ENCODE measurements at regions not wholly inside any gene's neighbourhood (a gene's known extent, or its start where the extent isn't known, plus 50 kb on each side); places are given as distances from the start of the nearest gene placed in this dataset.
"Not testable (repeated sequence)": the region's sequence is repeated elsewhere in the genome, so short reads cannot be mapped to it uniquely, and the experiment has no call there.

GRCh38 chr13:63274772-63275171, 1859.1 kb upstream of the PCDH20 start:
- no peak overlapping the region for H3K27ac Mint-ChIP-seq (ENCODE audit: unreplicated experiment)
- no peak for TF ChIP-seq CTCF (IDR thresholded peaks at IDR 0.05)
- no peaks in the 10 kb centered on the region for H3K27me3 Mint-ChIP-seq (ENCODE audit: unreplicated experiment)
- H3K36me3 Mint-ChIP-seq (ENCODE audit: unreplicated experiment), result peaks cover 3% of the 10 kb centered on the region
- no peak for DNase-seq (ENCODE audit: extremely low spot score, unreplicated experiment)
- no peak overlapping the region for H3K4me3 Mint-ChIP-seq (ENCODE audit: unreplicated experiment)
- H3K4me1 Mint-ChIP-seq (ENCODE audit: unreplicated experiment), result no peaks in the 10 kb centered on the region
- peaks cover 32% of the 10 kb centered on the region for H3K9me3 Mint-ChIP-seq (ENCODE audit: unreplicated experiment)

GRCh38 chr13:63249411-63250187, 1834.0 kb upstream of the PCDH20 start:
- no peaks in the 10 kb centered on the region for H3K4me1 Mint-ChIP-seq (ENCODE audit: unreplicated experiment)

DNA sequence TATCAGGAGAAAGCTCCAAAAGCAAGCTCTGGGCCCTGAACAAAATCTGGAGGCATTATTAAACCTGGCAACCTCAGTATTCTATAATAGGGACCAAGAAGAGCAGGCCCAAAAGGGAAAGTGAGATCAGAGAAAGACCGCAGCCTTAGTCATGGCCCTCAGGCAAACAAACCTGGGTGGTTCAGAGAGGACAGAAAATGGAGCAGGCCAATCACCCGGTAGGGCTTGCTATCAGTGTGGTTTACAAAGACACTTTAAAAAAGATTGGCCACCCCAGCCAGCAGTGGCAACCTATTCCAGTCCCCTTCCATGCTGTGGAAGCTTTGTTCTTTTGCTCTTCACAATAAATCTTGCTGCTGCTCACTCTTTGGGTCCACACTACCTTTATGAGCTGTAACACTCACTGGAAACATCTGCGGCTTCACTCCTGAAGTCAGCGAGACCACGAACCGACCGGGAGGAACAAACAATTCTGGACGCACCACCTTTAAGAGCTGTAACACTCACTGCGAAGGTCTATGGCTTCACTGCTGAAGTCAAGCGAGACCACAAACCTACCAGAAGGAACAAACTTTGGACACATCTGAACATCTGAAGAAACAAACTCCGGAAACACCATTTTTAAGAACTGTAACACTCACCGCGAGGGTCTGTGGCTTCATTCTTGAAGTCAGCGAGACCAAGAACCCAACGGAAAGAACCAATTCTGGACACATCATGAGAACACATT, 1821.2 kb upstream of the PCDH20 start:
- H3K36me3 Mint-ChIP-seq (ENCODE audit: unreplicated experiment); H3K27ac Mint-ChIP-seq (ENCODE audit: unreplicated experiment); DNase-seq (ENCODE audit: extremely low spot score, unreplicated experiment); H3K27me3 Mint-ChIP-seq (ENCODE audit: unreplicated experiment); H3K9me3 Mint-ChIP-seq (ENCODE audit: unreplicated experiment); H3K4me1 Mint-ChIP-seq (ENCODE audit: unreplicated experiment); H3K4me3 Mint-ChIP-seq (ENCODE audit: unreplicated experiment): not testable (repeated sequence)

More at GRCh38 chr13:63249411-63250187, 1834.0 kb upstream of the PCDH20 start:
- no peaks in the 10 kb centered on the region for H3K27me3 Mint-ChIP-seq (ENCODE audit: unreplicated experiment)
- H3K36me3 Mint-ChIP-seq (ENCODE audit: unreplicated experiment), result no peaks in the 10 kb centered on the region
- no peak overlapping the region for H3K4me3 Mint-ChIP-seq (ENCODE audit: unreplicated experiment)
- DNase-seq (ENCODE audit: extremely low spot score, unreplicated experiment), result no peak
- TF ChIP-seq CTCF (IDR thresholded peaks at IDR 0.05), result no peak
- H3K27ac Mint-ChIP-seq (ENCODE audit: unreplicated experiment), result no peak overlapping the region
- no peaks in the 10 kb centered on the region for H3K9me3 Mint-ChIP-seq (ENCODE audit: unreplicated experiment)

- not testable (repeated sequence) for H3K27me3 Mint-ChIP-seq (ENCODE audit: unreplicated experiment); H3K9me3 Mint-ChIP-seq (ENCODE audit: unreplicated experiment); H3K4me1 Mint-ChIP-seq (ENCODE audit: unreplicated experiment); DNase-seq (ENCODE audit: extremely low spot score, unreplicated experiment); H3K4me3 Mint-ChIP-seq (ENCODE audit: unreplicated experiment); H3K36me3 Mint-ChIP-seq (ENCODE audit: unreplicated experiment); H3K27ac Mint-ChIP-seq (ENCODE audit: unreplicated experiment)
Measured at GRCh38 chr13:63218596-63218995, 1802.9 kb upstream of the PCDH20 start.

DNA sequence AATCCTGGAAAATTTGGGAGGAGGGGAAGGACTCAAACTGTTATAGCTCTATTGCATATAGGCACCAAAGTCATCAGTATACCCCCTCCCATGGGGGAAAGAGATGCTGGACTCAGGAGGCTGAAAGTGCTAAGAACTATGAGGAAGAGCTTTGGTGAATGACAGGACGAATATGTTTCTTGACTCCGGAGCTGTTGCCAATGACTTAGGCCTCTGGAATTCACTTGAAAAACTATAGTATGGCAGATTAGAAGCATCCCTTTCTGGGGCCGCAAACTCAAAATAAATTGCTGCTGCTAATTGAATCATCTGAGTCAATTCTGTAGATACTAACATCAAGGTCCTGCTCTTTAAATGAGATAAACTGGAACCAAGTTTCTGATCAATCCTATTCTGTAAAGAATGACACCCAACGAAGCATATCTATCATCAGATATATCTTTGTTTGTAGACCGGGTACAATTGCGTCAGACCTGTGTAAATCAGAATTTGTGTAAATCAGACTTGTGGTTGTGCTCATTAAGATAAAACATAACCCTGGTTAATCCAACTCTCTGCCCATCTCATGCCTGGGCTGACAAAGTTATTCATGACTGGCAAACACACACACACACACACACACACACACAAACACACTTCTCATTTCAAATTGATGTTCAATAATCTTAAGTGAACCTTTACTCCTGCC, 1793.8 kb upstream of the PCDH20 start:
- Mint-ChIP-seq H3K4me1 (ENCODE audit: unreplicated experiment) (peaks cover 41% of the 10 kb centered on the region), H3K27ac (ENCODE audit: unreplicated experiment) (no peak overlapping the region), H3K27me3 (ENCODE audit: unreplicated experiment) (no peaks in the 10 kb centered on the region), H3K4me3 (ENCODE audit: unreplicated experiment) (no peak overlapping the region), H3K9me3 (ENCODE audit: unreplicated experiment) (no peaks in the 10 kb centered on the region), H3K36me3 (ENCODE audit: unreplicated experiment) (no peaks in the 10 kb centered on the region)
- no peak for TF ChIP-seq CTCF (IDR thresholded peaks at IDR 0.05)
- no peak for DNase-seq (ENCODE audit: extremely low spot score, unreplicated experiment)

DNA sequence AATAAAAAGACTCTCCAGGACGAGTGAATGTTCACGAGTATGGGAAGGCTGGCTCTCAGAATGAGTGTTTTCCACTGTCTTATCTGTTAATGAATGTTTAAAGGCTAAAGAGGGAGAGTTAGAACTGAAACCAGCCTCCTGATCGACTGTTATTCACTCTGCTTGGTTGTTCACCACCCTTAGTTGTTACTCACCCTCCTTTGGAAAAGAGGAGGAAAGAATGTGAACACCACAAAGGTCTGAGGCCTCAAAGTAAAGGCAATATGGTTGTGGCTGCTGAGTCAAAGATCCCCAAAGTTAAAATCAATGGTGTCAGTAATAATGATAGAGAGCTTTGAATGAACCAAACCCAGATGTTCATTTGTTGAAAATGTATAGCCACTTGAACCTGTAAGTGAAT, 1793.2 kb upstream of the PCDH20 start:
- Mint-ChIP-seq H3K36me3 (ENCODE audit: unreplicated experiment) (no peaks in the 10 kb centered on the region), H3K4me3 (ENCODE audit: unreplicated experiment) (no peak overlapping the region), H3K4me1 (ENCODE audit: unreplicated experiment) (peaks cover 41% of the 10 kb centered on the region), H3K27ac (ENCODE audit: unreplicated experiment) (no peak overlapping the region), H3K9me3 (ENCODE audit: unreplicated experiment) (no peaks in the 10 kb centered on the region), H3K27me3 (ENCODE audit: unreplicated experiment) (no peaks in the 10 kb centered on the region)
- TF ChIP-seq CTCF (IDR thresholded peaks at IDR 0.05), result no peak
- DNase-seq (ENCODE audit: extremely low spot score, unreplicated experiment), result no peak
